ENCODE measurements at regions not wholly inside any gene's neighbourhood (a gene's known extent, or its start where the extent isn't known, plus 50 kb on each side); places are given as distances from the start of the nearest gene placed in this dataset.

DNA sequence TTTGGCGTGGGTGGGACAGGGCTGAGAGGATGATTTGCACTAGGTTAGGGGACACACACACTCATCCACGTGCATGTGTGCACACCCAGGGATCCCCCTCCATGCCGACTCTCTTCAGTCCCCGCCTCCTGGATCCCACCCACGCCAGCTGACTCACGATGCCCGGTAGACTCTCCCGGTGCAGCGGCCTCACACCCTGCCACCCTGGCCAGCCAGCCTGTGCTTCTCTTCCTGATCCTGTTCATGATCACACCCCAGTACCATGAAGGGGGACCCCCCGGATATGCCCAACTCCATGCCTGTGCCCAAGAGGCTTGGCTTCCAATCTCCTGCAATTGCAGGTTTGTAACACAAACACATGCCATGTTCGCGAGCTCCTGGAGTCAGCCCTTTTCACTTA lies 157.8 kb upstream of the HDAC4 start:
- TF ChIP-seq, protein P1, sequence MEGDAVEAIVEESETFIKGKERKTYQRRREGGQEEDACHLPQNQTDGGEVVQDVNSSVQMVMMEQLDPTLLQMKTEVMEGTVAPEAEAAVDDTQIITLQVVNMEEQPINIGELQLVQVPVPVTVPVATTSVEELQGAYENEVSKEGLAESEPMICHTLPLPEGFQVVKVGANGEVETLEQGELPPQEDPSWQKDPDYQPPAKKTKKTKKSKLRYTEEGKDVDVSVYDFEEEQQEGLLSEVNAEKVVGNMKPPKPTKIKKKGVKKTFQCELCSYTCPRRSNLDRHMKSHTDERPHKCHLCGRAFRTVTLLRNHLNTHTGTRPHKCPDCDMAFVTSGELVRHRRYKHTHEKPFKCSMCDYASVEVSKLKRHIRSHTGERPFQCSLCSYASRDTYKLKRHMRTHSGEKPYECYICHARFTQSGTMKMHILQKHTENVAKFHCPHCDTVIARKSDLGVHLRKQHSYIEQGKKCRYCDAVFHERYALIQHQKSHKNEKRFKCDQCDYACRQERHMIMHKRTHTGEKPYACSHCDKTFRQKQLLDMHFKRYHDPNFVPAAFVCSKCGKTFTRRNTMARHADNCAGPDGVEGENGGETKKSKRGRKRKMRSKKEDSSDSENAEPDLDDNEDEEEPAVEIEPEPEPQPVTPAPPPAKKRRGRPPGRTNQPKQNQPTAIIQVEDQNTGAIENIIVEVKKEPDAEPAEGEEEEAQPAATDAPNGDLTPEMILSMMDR (IDR thresholded peaks at IDR 0.05) = no peak
- no peak for TF ChIP-seq POLR2A (IDR thresholded peaks at IDR 0.05)

Measured in testis (tissue), 2 donors.